ENCODE measurements at regions not wholly inside any gene's neighbourhood (a gene's known extent, or its start where the extent isn't known, plus 50 kb on each side); places are given as distances from the start of the nearest gene placed in this dataset.
"Not testable (repeated sequence)": the region's sequence is repeated elsewhere in the genome, so short reads cannot be mapped to it uniquely, and the experiment has no call there.

GRCh38 chr4:125784741-125785140 is 470.0 kb downstream of the FAT4 start:
- Mint-ChIP-seq H3K27ac (no peak overlapping the region), H3K9me3 (no peaks in the 10 kb centered on the region), H3K27me3 (ENCODE audit: low read depth) (no peaks in the 10 kb centered on the region), H3K4me3 (no peak overlapping the region), H3K36me3 (ENCODE audit: low read depth) (no peaks in the 10 kb centered on the region), H3K4me1 (ENCODE audit: low read depth) (no peaks in the 10 kb centered on the region)
- intact Hi-C loops (cut with micrococcal nuclease): no loop called here
- CTCF ChIA-PET: no interaction called here
- no peak for DNase-seq

- no peak overlapping the region for H3K27ac Mint-ChIP-seq
- intact Hi-C loops (cut with micrococcal nuclease): no loop called here
These were observed 473.0 kb downstream of the FAT4 start for GRCh38 chr4:125787707-125788106.

GRCh38 chr4:125789023-125789422 is 474.3 kb downstream of the FAT4 start:
- Mint-ChIP-seq H3K4me3 (no peak overlapping the region), H3K4me1 (ENCODE audit: low read depth) (no peaks in the 10 kb centered on the region), H3K36me3 (ENCODE audit: low read depth) (no peaks in the 10 kb centered on the region), H3K27ac (no peak overlapping the region), H3K9me3 (no peaks in the 10 kb centered on the region), H3K27me3 (ENCODE audit: low read depth) (no peaks in the 10 kb centered on the region)
- no peak for DNase-seq
- intact Hi-C loops (cut with micrococcal nuclease): no loop called here
- CTCF ChIA-PET: no interaction called here

More at GRCh38 chr4:125787707-125788106, 473.0 kb downstream of the FAT4 start:
- H3K9me3 Mint-ChIP-seq: no peaks in the 10 kb centered on the region
- H3K4me1 Mint-ChIP-seq (ENCODE audit: low read depth): no peaks in the 10 kb centered on the region
- H3K4me3 Mint-ChIP-seq: no peak overlapping the region
- no peaks in the 10 kb centered on the region for H3K36me3 Mint-ChIP-seq (ENCODE audit: low read depth)
- DNase-seq: no peak
- CTCF ChIA-PET: no interaction called here
- no peaks in the 10 kb centered on the region for H3K27me3 Mint-ChIP-seq (ENCODE audit: low read depth)

- Mint-ChIP-seq H3K4me1 (ENCODE audit: low read depth) (no peaks in the 10 kb centered on the region), H3K27ac (no peak overlapping the region), H3K9me3 (no peaks in the 10 kb centered on the region), H3K4me3 (no peak overlapping the region), H3K36me3 (ENCODE audit: low read depth) (no peaks in the 10 kb centered on the region), H3K27me3 (ENCODE audit: low read depth) (no peaks in the 10 kb centered on the region)
- no peak for DNase-seq
- CTCF ChIA-PET: no interaction called here
- intact Hi-C loops (cut with micrococcal nuclease): no loop called here
These were observed 477.1 kb downstream of the FAT4 start for GRCh38 chr4:125791896-125792295.

- Mint-ChIP-seq H3K4me1 (ENCODE audit: low read depth) (no peaks in the 10 kb centered on the region), H3K4me3 (no peak overlapping the region), H3K9me3 (no peaks in the 10 kb centered on the region), H3K27me3 (ENCODE audit: low read depth) (no peaks in the 10 kb centered on the region), H3K27ac (no peak overlapping the region), H3K36me3 (ENCODE audit: low read depth) (no peaks in the 10 kb centered on the region)
- CTCF ChIA-PET: no interaction called here
- DNase-seq: no peak
- intact Hi-C loops (cut with micrococcal nuclease): no loop called here
These were observed 480.2 kb downstream of the FAT4 start for GRCh38 chr4:125794989-125795388.

GRCh38 chr4:125796138-125796537 is 481.4 kb downstream of the FAT4 start:
- no peak for DNase-seq
- Mint-ChIP-seq H3K4me1 (ENCODE audit: low read depth) (no peaks in the 10 kb centered on the region), H3K4me3 (no peak overlapping the region), H3K36me3 (ENCODE audit: low read depth) (no peaks in the 10 kb centered on the region), H3K9me3 (peaks cover 1% of the 10 kb centered on the region), H3K27ac (no peak overlapping the region), H3K27me3 (ENCODE audit: low read depth) (no peaks in the 10 kb centered on the region)
- intact Hi-C loops (cut with micrococcal nuclease): no loop called here
- CTCF ChIA-PET: no interaction called here

GRCh38 chr4:125797621-125798020 is 482.9 kb downstream of the FAT4 start:
- H3K4me3 Mint-ChIP-seq; intact Hi-C loops (cut with micrococcal nuclease); H3K9me3 Mint-ChIP-seq; CTCF ChIA-PET; DNase-seq; H3K27ac Mint-ChIP-seq; H3K4me1 Mint-ChIP-seq (ENCODE audit: low read depth); H3K36me3 Mint-ChIP-seq (ENCODE audit: low read depth); H3K27me3 Mint-ChIP-seq (ENCODE audit: low read depth): not testable (repeated sequence)

GRCh38 chr4:125801373-125801772 is 486.6 kb downstream of the FAT4 start:
- H3K36me3 Mint-ChIP-seq (ENCODE audit: low read depth): no peaks in the 10 kb centered on the region
- H3K27me3 Mint-ChIP-seq (ENCODE audit: low read depth): no peaks in the 10 kb centered on the region
- H3K9me3 Mint-ChIP-seq: peaks cover 1% of the 10 kb centered on the region
- CTCF ChIA-PET: interaction anchor here (0.5 kb wide), 1 partner anchor 51 kb away, joined by 3 read pairs; no protein-coding TSS in a partner anchor
- intact Hi-C loops (cut with micrococcal nuclease): no loop called here
- no peak for DNase-seq
- H3K4me3 Mint-ChIP-seq: no peak overlapping the region
- no peak overlapping the region for H3K27ac Mint-ChIP-seq
- H3K4me1 Mint-ChIP-seq (ENCODE audit: low read depth): no peaks in the 10 kb centered on the region

- no peaks in the 10 kb centered on the region for H3K4me1 Mint-ChIP-seq (ENCODE audit: low read depth)
- H3K9me3 Mint-ChIP-seq: peaks cover 1% of the 10 kb centered on the region
- CTCF ChIA-PET: no interaction called here
- H3K36me3 Mint-ChIP-seq (ENCODE audit: low read depth): no peaks in the 10 kb centered on the region
- no peak overlapping the region for H3K4me3 Mint-ChIP-seq
- intact Hi-C loops (cut with micrococcal nuclease): no loop called here
- H3K27me3 Mint-ChIP-seq (ENCODE audit: low read depth): no peaks in the 10 kb centered on the region
- DNase-seq: no peak
- H3K27ac Mint-ChIP-seq: no peak overlapping the region
These were observed 487.2 kb downstream of the FAT4 start for GRCh38 chr4:125801924-125802323.

GRCh38 chr4:125808022-125808421 is 493.3 kb downstream of the FAT4 start:
- Mint-ChIP-seq H3K4me1 (ENCODE audit: low read depth) (no peaks in the 10 kb centered on the region), H3K4me3 (no peak overlapping the region), H3K27me3 (ENCODE audit: low read depth) (no peaks in the 10 kb centered on the region), H3K9me3 (no peaks in the 10 kb centered on the region), H3K27ac (no peak overlapping the region), H3K36me3 (ENCODE audit: low read depth) (no peaks in the 10 kb centered on the region)
- DNase-seq: no peak
- intact Hi-C loops (cut with micrococcal nuclease): no loop called here
- CTCF ChIA-PET: no interaction called here

GRCh38 chr4:125808570-125808969 is 493.8 kb downstream of the FAT4 start:
- no peak overlapping the region for H3K27ac Mint-ChIP-seq
- intact Hi-C loops (cut with micrococcal nuclease): no loop called here
- DNase-seq: no peak

GRCh38 chr4:125811892-125812291 is 497.1 kb downstream of the FAT4 start:
- CTCF ChIA-PET: no interaction called here

More at GRCh38 chr4:125808570-125808969, 493.8 kb downstream of the FAT4 start:
- no peak overlapping the region for H3K4me3 Mint-ChIP-seq
- CTCF ChIA-PET: no interaction called here
- H3K36me3 Mint-ChIP-seq (ENCODE audit: low read depth): no peaks in the 10 kb centered on the region
- no peaks in the 10 kb centered on the region for H3K4me1 Mint-ChIP-seq (ENCODE audit: low read depth)
- H3K9me3 Mint-ChIP-seq: peaks cover 1% of the 10 kb centered on the region
- H3K27me3 Mint-ChIP-seq (ENCODE audit: low read depth): no peaks in the 10 kb centered on the region

GRCh38 chr4:125826801-125827695 is 512.3 kb downstream of the FAT4 start:
- Mint-ChIP-seq H3K4me1 (ENCODE audit: low read depth) (no peaks in the 10 kb centered on the region), H3K27me3 (ENCODE audit: low read depth) (no peaks in the 10 kb centered on the region), H3K4me3 (no peak overlapping the region), H3K36me3 (ENCODE audit: low read depth) (no peaks in the 10 kb centered on the region), H3K27ac (no peak overlapping the region), H3K9me3 (peaks cover 2% of the 10 kb centered on the region)
- CTCF ChIA-PET: no interaction called here
- intact Hi-C loops (cut with micrococcal nuclease): no loop called here
- DNase-seq: no peak

More at GRCh38 chr4:125811892-125812291, 497.1 kb downstream of the FAT4 start:
- no peak overlapping the region for H3K4me3 Mint-ChIP-seq
- H3K27me3 Mint-ChIP-seq (ENCODE audit: low read depth): no peaks in the 10 kb centered on the region
- no peaks in the 10 kb centered on the region for H3K36me3 Mint-ChIP-seq (ENCODE audit: low read depth)
- intact Hi-C loops (cut with micrococcal nuclease): no loop called here
- H3K4me1 Mint-ChIP-seq (ENCODE audit: low read depth): no peaks in the 10 kb centered on the region
- no peak for DNase-seq
- peaks cover 1% of the 10 kb centered on the region for H3K9me3 Mint-ChIP-seq
- H3K27ac Mint-ChIP-seq: no peak overlapping the region
